Fibroblast of mammary gland (primary cell): ENCODE measurements at regions not wholly inside any gene's neighbourhood (a gene's known extent, or its start where the extent isn't known, plus 50 kb on each side); places are given as distances from the start of the nearest gene placed in this dataset.
A peak's percentile ranks its signal among the peaks of the same experiment; 100 is the strongest.

Experiments
- DNase-seq: peaks from one replicate; pipeline ENCODE4 v3.0.0-alpha.2; 2010; ENCODE audit warnings: low read depth
- H3K4me3 ChIP-seq: 2 replicates; pipeline ENCODE4 v1.5.1; 2011; ENCODE audit warnings: low read depth, mild to moderate bottlenecking, low read length, moderate library complexity; ENCODE audit not compliant: control insufficient read depth
- TF ChIP-seq, protein P1 (sequence below): conservative IDR thresholded peaks from 2 replicates; pipeline ENCODE4 v1.5.1; 2011; ENCODE audit warnings: low read depth, low read length, inconsistent platforms; ENCODE audit not compliant: control insufficient read depth, insufficient read depth

DNA sequence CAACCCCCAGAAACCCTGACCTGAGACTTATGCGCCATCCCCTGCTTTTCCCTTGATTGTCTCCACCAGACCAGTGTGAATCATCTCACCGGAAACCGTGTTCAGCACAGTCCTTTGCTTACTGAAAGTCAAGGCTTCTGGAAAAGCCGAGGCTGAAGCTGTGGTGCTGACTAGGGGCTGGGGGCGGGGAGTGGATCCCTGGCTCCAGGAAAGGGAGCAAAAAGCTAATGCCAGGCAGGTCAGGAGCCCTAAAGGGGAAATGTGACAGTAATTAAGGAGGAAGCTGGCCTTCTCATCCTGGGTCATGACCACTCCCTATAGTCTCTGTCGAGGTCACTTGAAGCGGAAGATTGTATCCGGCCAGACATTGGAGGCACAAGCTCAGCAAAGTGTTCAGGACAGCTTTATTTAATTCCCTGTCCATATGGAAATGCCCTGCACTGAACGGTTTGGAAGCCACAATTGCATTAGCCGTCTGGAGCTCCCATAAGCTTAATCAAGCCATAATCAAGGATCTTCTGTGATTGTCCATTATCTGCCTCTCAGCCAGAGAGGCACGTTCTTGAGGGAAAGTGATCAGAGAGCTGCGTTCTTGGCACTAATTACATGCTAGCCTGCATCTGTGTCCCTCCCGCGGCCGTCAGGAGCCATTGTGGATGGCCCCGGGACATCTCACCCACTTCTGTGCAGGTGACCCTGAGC is 403.6 kb downstream of the RRAGC start:
- no peak overlapping the region for H3K4me3 ChIP-seq
- TF ChIP-seq, protein P1, sequence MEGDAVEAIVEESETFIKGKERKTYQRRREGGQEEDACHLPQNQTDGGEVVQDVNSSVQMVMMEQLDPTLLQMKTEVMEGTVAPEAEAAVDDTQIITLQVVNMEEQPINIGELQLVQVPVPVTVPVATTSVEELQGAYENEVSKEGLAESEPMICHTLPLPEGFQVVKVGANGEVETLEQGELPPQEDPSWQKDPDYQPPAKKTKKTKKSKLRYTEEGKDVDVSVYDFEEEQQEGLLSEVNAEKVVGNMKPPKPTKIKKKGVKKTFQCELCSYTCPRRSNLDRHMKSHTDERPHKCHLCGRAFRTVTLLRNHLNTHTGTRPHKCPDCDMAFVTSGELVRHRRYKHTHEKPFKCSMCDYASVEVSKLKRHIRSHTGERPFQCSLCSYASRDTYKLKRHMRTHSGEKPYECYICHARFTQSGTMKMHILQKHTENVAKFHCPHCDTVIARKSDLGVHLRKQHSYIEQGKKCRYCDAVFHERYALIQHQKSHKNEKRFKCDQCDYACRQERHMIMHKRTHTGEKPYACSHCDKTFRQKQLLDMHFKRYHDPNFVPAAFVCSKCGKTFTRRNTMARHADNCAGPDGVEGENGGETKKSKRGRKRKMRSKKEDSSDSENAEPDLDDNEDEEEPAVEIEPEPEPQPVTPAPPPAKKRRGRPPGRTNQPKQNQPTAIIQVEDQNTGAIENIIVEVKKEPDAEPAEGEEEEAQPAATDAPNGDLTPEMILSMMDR = no peak
- DNase-seq = no peak

DNA sequence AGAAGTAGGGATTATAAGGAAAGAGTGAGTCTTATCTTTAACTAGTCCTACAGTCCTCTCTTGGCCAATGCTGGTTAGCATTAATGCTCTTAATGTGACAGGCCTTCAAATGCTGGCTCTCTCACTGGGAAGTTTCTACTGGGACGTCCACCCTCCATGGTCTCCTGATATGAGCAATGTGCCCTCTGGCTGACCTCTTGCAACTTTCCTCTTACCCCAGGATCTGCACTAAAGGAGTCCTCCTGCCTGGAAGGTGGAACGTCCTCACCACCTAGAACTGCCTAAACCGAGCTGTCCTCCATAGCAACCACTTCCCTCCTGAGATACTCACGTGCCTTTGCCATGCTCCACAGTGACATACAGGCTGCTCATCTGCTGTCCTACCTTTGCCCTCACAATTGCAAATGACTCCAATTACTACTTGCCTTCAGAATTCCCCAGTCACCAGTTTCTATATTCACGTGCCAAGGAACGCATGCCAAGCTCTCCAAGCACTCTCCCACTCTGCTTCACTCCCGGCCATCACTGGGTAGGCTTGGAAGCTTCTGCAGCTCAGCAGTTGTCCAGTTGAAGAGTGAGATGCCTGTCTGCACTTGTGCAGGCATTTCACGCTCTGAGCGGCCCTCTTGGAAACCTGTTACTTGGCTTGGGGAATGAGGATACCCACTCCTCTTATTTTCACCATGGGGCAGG is 404.7 kb downstream of the RRAGC start:
- TF ChIP-seq, protein P1 = no peak
- no peak for DNase-seq
- H3K4me3 ChIP-seq = no peak overlapping the region

DNA sequence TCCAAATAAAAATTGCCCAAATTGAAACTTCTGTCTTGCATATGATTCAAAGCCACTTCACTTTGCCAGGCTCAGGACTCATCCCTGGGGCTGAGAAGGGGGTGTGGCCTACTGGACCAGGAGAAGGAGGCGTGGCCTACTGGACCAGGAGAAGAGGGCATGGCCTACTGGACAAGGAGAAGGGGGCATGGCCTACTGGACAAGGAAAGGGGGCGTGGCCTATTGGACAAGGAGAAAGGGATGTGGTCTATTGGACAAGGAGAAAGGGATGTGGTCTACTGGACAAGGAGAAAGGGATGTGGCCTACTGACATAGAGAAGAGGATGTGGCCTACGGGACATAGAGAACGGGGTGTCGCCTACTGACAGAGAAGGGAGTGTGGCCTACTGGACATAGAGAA is 405.3 kb downstream of the RRAGC start:
- TF ChIP-seq, protein P1 = no peak

DNA sequence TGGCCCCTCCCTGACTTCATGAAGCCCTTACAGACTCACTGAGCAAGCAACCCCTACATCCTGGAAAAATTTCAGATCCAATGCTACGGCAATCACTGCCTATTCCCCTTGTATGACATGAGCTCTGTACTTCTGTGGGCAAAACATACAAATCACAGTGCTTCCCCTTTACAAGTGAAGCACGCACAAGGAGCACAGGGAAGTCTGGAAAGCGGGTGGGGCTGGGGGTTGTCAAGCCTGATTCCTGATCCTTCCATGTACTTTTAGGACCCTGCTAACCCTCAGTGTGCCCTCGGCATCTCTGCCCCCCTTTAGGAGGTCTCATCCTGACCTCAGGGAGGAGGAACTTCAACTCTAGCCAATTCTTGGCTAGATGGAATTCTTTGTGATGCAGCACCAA is 405.7 kb upstream of the POU3F1 start:
- no peak overlapping the region for H3K4me3 ChIP-seq
- DNase-seq = no peak
- TF ChIP-seq, protein P1 = no peak

More for the DNA sequence above, 405.3 kb downstream of the RRAGC start:
- no peak overlapping the region for H3K4me3 ChIP-seq
- DNase-seq = peak; percentile 8

DNA sequence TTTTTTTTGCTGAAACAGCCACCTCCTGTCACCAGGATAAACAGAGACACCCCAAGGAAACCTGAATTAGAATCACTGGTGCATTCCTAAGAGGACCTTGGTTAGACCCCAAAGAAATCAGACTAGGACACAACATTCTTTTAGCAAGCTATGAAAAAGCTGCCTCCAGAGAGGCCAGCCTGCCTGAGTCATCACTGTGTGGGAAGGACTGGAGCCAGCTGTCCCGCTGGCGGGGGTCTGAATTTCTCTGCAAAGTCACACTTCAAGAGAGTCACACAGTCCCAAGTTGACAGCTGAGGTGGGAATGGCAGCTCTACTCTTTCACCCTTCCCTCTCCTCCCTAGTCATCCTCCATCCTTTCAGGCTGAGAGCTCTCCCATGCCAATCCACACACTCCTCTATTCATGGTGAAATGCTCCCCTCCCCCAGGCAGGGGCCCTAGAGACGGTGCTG is 405.0 kb upstream of the POU3F1 start:
- no peak overlapping the region for H3K4me3 ChIP-seq
- TF ChIP-seq, protein P1 = no peak
- DNase-seq = no peak

DNA sequence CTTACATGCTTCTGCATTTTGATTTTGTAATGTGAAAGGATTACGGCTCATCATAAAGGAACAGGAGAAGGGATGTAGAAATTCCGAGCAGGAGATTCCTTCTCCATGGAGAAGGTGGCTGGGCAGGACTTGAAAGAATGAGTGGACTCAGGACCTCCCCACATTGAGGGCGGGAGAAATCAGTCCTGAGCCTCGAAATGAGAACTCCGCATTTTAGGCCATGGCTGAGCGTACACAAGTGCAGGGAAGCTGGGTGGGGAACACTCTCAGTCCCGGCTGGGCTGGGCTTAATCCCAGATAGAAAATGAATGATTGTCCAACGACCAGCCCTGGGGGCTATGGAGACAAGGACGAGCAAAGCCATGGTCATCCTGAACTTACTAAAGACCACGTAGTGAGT is 402.3 kb upstream of the POU3F1 start:
- TF ChIP-seq, protein P1 = no peak
- DNase-seq = no peak
- H3K4me3 ChIP-seq = no peak overlapping the region
